ENCODE measurements at regions not wholly inside any gene's neighbourhood (a gene's known extent, or its start where the extent isn't known, plus 50 kb on each side); places are given as distances from the start of the nearest gene placed in this dataset.
"Not testable (repeated sequence)": the region's sequence is repeated elsewhere in the genome, so short reads cannot be mapped to it uniquely, and the experiment has no call there.

DNA sequence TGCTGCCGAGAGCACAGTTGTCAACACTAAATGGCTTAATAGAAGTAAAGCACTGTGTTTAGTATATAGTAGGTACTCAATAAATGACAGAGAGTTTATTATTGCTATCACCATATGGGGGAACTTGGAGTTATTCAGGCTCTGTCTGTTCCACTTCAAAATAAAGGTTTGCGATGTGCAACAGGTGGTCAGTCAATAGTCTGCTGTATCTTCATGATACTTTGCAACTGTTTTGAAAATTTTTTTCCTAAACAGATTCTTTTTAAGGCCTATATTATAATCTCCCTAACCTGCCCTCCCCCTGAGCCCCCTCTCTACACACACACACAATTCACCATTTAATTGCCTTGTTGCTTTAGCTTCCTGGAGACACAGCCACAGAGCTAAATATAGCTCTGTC, 164.7 kb upstream of the NR2F2 start:
- no peak for ATAC-seq
- DNase-seq (ENCODE audit: missing footprints) = no peak
- intact Hi-C loops (cut with DNase I) = no loop called here

DNA sequence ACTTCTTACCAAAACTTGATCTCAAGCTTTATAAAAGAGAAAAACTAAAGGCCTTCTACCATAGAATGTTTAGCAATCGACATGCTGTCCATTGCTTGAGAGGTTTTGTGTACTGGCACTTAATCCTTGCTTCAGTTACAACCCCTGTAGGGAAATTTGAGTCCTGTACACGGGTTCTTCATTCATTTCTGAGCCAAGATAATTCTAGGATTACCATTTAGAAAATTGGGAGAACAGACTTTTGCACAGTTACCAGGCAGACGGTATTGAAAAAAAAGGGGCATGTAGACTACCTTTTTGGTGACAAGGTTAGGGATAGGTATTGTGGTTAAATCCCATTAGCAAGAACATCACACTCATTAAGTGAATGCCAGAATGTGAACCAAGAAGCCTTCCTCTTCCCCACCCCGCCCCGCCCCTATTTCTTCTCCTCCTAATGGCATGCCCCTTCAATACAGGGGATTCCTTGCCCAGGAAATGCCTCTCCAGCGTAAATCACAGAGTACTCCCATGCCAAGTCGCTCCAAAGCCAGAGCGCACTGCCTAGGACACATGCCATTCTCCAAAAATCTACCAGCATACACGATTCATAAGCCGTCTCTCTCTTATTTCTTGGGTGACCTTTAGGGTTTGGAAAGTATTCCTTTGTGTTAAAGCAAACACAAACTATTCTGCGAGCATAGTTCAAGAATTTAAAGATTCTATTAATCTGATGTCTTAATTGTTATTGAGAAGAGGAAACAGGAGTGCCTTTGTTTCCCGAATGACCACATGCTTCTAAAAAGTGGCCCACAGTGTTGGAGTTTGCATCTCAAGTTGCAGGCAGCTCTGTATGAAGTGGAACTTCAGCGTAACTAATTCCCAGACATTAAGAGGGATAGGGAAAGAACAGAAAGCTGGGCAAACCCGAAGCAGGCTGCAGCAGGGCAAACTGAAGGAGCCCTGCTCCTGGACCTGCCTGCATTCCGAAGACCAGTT, 164.0 kb upstream of the NR2F2 start:
- ATAC-seq = no peak
- no peak for DNase-seq (ENCODE audit: missing footprints)
- intact Hi-C loops (cut with DNase I) = no loop called here

GRCh38 chr15:96170616-96170978, 159.9 kb upstream of the NR2F2 start:
- intact Hi-C loops (cut with DNase I); ATAC-seq; DNase-seq (ENCODE audit: missing footprints): not testable (repeated sequence)

DNA sequence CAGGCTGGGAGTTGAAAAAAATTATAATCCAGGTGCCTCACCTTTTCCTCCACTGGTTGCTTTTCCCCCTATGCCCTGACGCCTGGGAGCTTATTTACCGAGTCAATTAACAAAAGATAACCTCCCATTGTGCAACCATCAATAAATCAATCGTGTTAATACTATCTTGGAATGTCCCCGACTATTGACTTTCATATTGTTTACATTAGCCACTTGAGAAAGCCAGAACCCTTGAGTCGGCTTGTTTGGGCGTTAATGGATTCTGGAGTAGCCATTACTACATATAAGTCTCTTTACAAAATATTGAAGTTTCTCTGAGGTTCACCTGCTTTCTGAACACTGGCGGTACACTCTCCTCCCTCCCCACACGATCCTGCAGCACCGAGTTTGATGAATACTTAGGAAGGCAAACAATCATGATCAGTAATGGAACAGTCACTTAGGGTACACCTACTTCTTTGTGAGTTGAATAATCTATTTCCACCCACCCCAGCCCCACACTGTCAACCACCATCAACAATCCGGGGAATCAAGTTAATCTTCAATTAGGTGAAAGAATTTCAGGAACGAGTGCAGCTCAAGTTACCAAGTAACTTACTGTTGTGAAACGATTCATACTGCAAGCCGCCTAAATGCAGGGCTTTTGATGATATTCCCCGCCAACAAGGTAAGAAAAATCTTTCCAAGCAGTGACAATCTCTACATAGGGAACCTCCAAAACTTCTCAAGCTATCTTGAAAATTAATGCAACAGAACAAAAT, 159.3 kb upstream of the NR2F2 start:
- DNase-seq (ENCODE audit: missing footprints) (no peak), ATAC-seq (no peak)
- intact Hi-C loops (cut with DNase I) = no loop called here

DNA sequence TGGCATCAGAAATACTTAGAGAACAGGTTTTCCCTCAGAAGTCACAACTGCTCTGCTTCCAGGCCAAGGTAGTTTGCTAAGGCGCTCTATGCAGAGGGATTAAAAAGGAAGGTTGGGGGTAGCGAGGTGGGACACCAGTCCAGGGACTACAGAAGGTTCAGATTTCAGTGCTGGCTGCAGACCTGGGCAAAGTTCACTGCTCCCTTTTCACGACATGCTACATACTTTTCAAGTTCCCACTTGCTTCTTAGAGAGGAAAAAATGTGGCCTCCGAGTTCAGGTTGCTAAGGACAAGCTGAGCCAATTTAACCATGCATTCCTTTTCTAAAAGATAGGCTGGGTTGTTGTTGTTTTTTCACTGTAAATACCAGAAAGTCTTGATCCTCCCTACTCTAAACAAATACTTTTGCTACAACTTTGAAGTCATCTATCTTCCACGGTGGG, 158.6 kb upstream of the NR2F2 start:
- ATAC-seq (no peak), DNase-seq (ENCODE audit: missing footprints) (no peak)
- intact Hi-C loops (cut with DNase I) = no loop called here

GRCh38 chr15:96172417-96172816, 158.1 kb upstream of the NR2F2 start:
- ATAC-seq = no peak
- DNase-seq (ENCODE audit: missing footprints) = no peak
- intact Hi-C loops (cut with DNase I) = no loop called here

DNA sequence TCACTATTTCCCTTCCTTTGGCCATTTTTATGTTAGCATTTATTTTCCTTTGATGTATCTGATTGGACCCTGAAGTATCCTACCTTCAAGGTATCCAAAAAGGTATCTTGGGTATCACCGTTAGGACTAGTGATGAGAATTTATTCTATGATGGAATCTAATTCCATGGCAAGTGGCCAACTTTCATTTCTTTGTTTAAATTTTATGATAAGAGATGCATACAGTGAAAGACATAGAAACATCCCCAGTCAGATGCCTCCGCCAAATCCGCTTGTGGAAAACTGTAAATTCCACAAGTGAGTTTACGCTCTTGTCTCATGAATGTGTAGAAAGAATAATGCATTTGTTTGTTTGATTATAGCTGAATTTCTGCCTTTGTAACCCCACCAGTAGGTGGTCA, 153.7 kb upstream of the NR2F2 start:
- ATAC-seq (no peak), DNase-seq (ENCODE audit: missing footprints) (no peak)
- intact Hi-C loops (cut with DNase I) = no loop called here

DNA sequence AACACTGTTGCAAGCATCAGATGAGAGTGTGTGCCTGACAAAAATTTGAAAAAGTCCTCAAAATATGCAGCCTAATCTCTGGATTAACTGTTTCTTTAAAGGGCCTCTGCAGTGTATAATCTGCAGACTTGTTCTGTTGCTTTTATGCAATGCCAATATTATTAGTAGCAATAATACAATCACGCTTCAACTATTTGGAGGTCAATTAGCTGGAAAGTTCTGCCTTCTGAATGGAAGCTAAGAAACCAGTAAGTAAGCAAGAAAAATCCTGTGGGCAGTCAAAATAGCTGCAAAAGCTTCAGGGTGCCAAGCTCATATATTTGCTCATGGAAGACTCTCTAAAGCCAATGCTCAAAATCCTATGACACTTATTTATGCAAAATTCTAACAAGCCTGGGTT, 153.2 kb upstream of the NR2F2 start:
- ATAC-seq = no peak
- DNase-seq (ENCODE audit: missing footprints) = no peak
- intact Hi-C loops (cut with DNase I) = no loop called here

GRCh38 chr15:96180087-96180748, 150.3 kb upstream of the NR2F2 start:
- intact Hi-C loops (cut with DNase I) = no loop called here
- ATAC-seq (no peak), DNase-seq (ENCODE audit: missing footprints) (no peak)

DNA sequence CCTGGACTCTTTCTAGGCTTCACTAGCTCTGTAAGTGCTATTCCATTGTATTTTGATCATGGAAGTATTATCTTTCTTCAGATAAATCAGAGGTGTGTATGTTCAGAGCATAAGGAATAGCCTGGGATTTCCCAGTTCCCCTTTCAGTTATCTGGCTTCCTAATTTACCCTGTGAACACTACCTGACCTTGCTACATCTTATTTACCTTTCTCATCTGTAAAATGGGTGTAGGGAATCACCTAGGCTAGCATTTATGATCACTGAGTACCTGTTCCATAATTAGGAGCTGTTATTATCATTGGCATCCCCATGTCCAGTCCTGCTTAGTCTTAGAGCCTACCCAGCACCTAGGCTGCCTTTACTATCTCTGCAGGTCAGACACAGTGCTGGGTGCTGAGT, 149.3 kb upstream of the NR2F2 start:
- DNase-seq (ENCODE audit: missing footprints) = no peak
- no peak for ATAC-seq
- intact Hi-C loops (cut with DNase I) = no loop called here

DNA sequence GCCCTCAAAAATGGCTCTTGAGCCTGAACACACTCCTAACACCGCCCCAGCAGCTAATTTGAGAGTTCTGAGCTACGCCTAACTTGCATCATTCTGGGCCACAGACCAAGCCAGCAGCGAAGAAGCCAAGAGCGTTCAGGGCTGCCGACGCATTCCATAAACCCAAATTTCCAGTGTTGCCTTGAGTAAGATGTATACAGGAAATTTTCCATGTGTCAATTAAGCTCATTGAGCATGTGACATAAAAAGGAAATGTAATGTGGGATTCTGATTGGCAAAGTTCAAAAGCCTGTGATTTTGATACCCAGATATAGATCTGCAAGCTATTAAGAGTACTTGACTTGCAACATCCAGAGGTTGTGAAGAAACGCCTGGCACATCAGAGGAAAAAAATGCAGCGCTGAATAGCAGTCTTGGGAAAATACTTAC, 148.6 kb upstream of the NR2F2 start:
- DNase-seq (ENCODE audit: missing footprints) = peak; percentile 74
- ATAC-seq = peak; percentile 89
- intact Hi-C loops (cut with DNase I) = no loop called here

GRCh38 chr15:96182736-96183513, 147.6 kb upstream of the NR2F2 start:
- intact Hi-C loops (cut with DNase I) = no loop called here
- ATAC-seq = no peak

GRCh38 chr15:96183514-96183850, 147.0 kb upstream of the NR2F2 start:
- ATAC-seq (no peak), DNase-seq (ENCODE audit: missing footprints) (no peak)
- intact Hi-C loops (cut with DNase I) = no loop called here

More at GRCh38 chr15:96182736-96183513, 147.6 kb upstream of the NR2F2 start:
- DNase-seq (ENCODE audit: missing footprints) = no peak

GRCh38 chr15:96183867-96184266, 146.6 kb upstream of the NR2F2 start:
- intact Hi-C loops (cut with DNase I) = no loop called here
- DNase-seq (ENCODE audit: missing footprints) = no peak
- no peak for ATAC-seq

DNA sequence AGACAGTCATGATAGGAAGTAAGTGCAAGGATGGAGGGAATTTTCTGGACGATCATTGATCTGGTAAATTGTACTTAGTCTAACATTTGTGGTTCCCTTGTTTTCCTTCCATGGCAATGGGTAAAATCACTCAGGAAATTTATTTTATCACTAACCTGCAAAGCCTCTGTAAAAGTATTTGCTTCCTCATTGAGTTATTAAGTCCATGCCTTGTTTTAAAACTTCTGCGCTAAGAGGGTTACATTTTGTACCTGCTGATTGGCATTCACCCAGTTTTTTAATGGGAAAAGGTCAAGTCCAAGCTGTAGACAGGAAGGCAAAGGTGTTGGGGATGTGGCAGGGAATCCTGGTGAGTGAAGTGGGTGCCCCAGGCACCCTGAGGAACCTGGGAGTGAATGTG, 146.2 kb upstream of the NR2F2 start:
- ATAC-seq (no peak), DNase-seq (ENCODE audit: missing footprints) (no peak)
- intact Hi-C loops (cut with DNase I) = no loop called here

GRCh38 chr15:96186105-96186504, 144.4 kb upstream of the NR2F2 start:
- intact Hi-C loops (cut with DNase I) = no loop called here
- ATAC-seq (no peak), DNase-seq (ENCODE audit: missing footprints) (no peak)

- no peak for ATAC-seq
- no peak for DNase-seq (ENCODE audit: missing footprints)
- intact Hi-C loops (cut with DNase I) = no loop called here
Observed at GRCh38 chr15:96187341-96188305, 142.9 kb upstream of the NR2F2 start.

GRCh38 chr15:96197721-96198120, 132.8 kb upstream of the NR2F2 start:
- DNase-seq (ENCODE audit: missing footprints) = no peak
- intact Hi-C loops (cut with DNase I) = no loop called here

More at GRCh38 chr15:96197721-96198120, 132.8 kb upstream of the NR2F2 start:
- no peak for ATAC-seq
